DND-41 (cell line): ENCODE measurements at regions not wholly inside any gene's neighbourhood (a gene's known extent, or its start where the extent isn't known, plus 50 kb on each side); places are given as distances from the start of the nearest gene placed in this dataset.

Experiments
- CTCF ChIP-seq: IDR thresholded peaks from 2 replicates; pipeline ENCODE4 v1.5.1; 2012; ENCODE audit warnings: borderline replicate concordance, low read length, moderate library complexity, mild to moderate bottlenecking; ENCODE audit not compliant: poor library complexity, severe bottlenecking; ENCODE audit errors: extremely low read depth
- EZH2 ChIP-seq: IDR thresholded peaks from 3 replicates; pipeline ENCODE4 v1.6.1; 2012; ENCODE audit warnings: borderline replicate concordance, low read depth, mild to moderate bottlenecking, moderate library complexity, low read length, inconsistent platforms; ENCODE audit not compliant: severe bottlenecking

GRCh38 chr4:15336410-15337167, 91.2 kb upstream of the C1QTNF7 start:
- TF ChIP-seq EZH2 = no peak
- no peak for TF ChIP-seq CTCF
